KBM-7 (cell line): ENCODE measurements at regions not wholly inside any gene's neighbourhood (a gene's known extent, or its start where the extent isn't known, plus 50 kb on each side); places are given as distances from the start of the nearest gene placed in this dataset.
"Not testable (repeated sequence)": the region's sequence is repeated elsewhere in the genome, so short reads cannot be mapped to it uniquely, and the experiment has no call there.

Experiments used
- DNase-seq: peaks from one replicate; pipeline ENCODE4 v3.0.0-alpha.2; 2015
- in situ Hi-C: fragments of 300-500 bp; cut with MboI; formaldehyde crosslinking; loops from 2 replicates; pipeline ENCODE4 v1.14.3; 2020; ENCODE audit warnings: low sequenced_read_pairs, low pct_unique_long_range_greater_than_20kb, mixed read lengths

DNA sequence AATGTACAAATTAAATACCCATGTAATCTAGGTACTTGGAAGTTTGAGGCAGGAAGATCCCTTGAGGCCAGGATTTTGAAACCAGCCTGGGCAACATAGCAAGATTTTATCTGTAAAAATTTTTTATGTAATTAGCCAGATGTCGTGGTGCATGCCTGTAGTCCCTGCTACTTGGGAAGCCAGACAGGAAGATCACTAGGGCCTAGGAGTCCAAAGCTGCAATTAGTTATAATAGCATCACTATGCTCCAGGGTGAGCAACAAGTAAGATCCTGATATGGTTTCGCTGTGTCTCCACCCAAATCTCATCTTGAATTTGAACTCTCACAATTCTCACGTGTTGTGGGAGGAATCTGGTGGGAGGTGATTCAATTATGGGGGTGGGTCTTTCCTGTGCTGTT is 535.8 kb downstream of the TENT5A start:
- in situ Hi-C loops: no loop called here
- no peak for DNase-seq

DNA sequence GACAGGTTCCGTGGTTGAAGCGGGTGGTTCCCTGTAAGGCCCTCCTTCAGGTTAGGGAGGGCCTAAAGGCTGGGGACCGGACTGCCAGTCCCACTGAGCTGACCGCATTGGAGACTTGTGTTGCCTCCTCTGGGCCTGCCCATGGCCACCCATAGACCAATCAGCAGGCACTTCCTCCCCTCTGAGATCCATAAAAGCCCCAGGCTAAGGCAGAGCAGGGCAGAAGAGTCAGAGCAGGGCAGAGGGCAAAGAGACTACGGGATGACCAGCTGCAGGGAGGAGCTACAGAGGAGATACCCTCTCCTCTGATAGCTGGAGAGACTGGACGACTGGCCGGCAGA is 537.4 kb downstream of the TENT5A start:
- in situ Hi-C loops: no loop called here

DNA sequence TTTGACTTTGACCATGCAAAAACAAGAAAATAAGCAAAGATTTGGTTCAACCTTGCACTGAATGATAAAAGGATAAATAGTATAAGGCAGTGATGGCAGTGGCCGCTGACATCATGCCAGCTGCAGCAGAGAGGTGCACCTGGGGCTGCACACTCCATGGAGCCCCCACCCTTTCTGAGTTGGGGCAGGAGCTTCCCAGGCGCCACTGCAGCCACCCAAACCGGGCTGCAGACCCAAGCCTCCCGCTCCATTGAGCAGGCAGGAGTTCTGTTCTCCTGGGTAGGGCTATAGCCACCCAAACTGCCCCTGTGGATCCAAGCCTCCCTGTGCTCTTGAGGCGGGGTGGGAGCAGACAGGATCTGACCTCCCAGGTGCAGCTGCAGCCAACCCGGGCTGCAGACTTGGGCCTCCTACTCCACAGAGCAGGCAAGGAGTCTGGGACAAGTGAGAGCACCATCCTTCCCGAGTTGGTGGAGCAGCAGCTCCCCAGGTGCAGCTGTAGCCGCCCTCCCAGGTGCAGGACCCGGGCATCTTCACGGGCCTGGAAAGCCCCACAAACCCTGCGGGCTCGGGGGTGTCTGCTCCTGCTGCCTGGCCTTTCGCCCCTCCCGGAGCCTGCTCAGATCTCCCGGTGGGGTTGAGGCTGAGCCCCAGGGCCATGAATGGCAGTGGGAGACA is 537.9 kb downstream of the TENT5A start:
- in situ Hi-C loops: no loop called here
- DNase-seq: no peak

More for the DNA sequence above, 537.4 kb downstream of the TENT5A start:
- DNase-seq: no peak

DNA sequence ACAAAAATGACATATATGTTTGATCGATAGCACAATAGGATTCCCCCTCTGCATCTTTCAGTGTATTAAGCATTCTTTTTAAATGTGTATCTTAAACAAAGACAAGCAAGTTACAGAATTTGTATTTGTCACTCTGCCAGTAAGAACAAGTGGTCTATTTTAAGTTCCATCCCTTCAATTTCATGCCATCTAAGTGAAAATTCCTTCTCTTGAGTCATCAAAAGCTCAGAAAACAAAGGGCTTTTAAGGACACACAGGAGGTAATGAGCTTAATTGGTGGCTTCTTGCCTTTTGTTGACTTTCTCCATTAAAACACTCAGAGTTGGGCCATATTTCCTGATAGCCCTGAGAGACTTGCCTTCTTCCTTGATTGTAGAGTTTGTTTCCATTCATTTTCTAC is 547.8 kb downstream of the TENT5A start:
- no peak for DNase-seq
- in situ Hi-C loops: no loop called here

DNA sequence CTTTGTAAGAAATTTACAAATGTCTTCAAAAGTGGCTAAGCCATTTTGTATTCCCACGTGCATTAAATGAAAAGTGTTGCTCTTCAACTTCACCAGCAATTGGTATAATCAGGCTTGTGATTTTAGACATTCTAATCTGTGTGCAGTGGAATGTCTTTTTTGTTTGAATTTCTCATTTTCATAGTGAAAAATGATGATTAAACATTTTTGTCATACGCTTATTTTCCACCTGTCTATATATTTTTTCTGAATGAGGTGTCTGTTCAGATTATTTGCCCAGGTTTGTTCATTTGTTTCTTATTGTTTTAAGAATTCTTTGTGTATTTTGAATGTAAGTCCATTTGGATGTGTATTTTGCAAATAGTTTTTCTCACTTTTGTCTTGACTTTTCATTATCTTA is 558.1 kb downstream of the TENT5A start:
- in situ Hi-C loops: no loop called here
- no peak for DNase-seq

DNA sequence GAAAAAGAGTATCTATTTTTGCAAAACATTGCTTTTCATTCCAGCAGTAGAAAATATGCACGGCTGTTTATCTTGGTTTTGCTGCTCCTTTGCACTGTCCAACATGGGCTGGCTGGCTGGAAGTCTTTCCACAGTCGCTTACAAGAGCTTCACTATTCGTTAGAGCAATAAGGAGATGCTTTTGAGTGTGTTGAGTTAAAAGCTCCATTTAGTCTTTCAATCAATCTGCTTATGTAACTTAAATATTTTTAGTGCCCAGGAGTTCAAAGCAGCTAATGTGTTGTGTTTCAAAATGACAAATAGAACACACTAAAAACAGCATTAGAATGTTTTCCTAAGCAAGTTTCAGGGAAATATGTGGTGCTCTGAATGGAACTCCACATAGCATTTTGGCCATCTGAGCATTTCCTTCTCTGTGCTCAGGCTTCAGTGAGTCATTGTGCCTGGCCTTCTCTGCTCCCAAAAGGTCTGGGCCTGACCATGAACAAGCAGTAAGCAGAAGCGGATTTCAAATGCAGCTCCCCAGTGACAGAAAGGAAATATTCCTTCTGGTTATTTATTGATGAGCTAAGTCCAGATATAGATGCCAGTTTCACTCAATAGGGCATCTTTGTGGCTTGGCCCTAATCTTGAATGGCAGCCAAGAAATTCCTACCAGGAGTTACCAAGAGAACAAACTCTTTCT is 580.3 kb downstream of the TENT5A start:
- no peak for DNase-seq
- in situ Hi-C loops: no loop called here

DNA sequence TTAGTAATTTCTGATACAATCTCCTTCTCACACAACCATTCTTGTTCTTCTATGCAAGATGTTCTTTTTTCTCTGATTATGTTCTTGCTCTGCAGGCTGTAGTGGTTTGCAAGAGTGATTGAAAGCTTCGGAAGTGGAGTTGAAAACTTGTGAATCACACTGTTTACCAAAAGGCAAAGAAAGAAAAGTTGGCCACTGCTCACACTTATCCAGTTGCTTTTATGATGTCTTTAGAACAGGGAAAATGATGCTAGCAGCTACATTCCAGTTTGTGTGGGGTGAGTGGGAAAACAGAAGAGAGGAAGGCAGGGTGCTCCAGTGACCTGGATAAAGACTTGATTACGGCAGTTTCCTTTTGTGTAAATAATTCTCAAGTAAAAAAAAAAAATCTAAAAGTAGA is 583.3 kb downstream of the TENT5A start:
- in situ Hi-C loops: no loop called here
- DNase-seq: no peak

DNA sequence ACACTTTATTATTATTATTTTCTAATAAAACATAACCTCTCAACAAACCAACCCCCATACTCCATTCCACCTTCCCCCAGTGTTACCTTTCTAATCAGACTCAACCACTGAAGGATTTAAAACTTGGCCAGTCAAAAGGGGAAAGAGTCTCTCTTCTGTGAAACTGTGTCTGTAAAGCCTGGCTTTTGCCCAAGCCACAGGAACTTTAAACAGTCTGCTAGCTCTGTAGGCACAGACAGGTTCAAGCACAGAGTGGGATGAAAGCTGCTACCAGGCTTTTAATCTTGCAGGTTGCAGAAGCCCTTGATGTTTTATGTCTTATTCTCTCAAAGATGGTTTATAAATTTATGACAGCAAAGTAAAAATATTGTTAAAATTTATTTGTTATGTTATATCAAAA is 585.7 kb downstream of the TENT5A start:
- in situ Hi-C loops: no loop called here
- no peak for DNase-seq

DNA sequence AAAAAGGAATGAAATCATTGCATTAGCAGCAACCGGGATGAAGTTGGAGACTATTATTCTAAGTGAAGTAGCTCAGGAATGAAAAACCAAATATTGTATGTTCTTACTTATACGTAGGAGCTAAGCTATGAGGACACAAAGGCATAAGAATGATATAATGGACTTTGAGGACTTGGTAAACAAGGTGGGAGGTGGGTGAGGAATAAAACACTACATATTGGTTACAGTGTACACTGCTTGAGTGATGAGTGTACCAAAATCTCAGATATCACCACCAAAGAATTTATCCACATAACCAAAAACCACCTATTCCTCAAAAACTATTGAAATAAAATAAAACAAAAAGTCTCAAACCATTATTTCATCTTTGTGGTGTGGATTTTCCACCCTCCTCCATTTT is 593.5 kb downstream of the TENT5A start:
- in situ Hi-C loops: no loop called here
- DNase-seq: no peak

DNA sequence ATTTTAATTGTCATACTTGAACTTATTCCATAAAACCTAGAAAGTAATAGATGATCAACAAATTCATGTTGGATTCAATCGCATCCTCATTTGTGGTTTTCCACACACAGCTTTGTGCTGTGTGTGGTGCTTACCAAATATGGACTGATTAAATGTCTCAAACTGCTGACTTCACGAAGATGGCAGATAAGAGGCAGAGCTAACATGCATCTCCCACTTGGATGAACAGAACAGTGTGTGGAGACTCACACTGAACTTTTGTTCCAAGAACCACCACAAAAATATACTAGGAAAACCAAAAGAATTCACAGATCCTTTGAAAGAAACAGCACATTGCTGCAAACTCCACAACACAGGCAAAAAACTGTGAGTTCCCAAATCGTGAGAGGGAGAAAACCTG is 603.7 kb downstream of the TENT5A start:
- no peak for DNase-seq
- in situ Hi-C loops: no loop called here

DNA sequence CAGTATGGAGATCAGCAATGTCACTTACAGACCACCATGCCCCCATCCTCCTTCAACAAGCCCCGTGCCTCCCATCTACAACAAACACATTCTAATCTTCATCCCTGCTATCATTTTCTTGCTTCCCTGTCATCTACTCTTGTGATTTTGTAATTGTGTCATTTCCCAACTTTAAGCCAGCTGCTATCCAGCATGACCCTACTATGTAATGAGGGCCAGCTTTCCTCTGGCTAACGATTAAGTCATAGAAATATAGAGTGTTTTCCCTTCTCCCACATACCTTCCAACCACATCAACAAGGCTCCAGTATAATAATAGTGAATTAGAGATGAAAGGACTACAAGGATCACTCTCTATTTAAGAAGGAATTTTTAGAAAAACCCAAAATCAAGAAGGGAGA is 607.0 kb downstream of the TENT5A start:
- in situ Hi-C loops: no loop called here
- DNase-seq: no peak

DNA sequence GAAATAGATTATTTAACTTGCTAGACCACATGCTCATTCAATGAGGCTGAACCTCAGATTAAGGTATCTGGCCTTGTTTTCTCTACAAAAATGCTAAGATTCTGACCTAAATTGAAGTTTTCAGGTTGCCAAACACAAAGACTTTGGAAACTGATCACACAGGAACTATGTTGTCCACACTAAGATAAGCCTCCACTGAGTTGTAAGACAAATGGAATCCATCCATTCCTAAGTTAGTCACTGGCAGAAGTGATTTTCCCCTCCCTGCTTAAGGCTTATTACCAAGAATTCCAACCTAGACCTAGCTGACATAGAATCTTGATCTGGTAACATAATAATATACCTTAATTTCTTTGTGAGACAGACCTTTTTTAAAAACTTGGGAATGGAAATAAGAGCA is 608.1 kb downstream of the TENT5A start:
- DNase-seq: no peak
- in situ Hi-C loops: no loop called here

DNA sequence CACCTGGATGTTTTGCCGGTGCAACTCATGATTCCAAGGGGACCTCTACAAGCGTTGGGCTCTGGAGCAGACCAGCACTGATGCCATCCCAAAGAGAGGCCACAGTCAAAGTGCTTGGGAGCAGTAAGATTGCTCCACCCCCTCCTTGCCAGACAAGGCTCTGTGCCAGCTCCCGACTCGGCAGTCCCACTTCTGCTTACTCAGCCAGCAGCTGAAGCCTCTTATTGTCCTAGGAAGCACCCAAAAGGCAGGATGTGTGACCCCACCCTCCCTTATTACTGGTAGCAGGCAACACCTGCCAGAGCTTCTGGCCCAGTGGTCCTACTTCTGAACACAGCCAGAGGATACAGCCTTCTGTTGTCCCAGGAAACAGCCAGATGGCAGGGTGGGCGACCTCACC is 614.2 kb downstream of the TENT5A start:
- in situ Hi-C loops: no loop called here
- no peak for DNase-seq

DNA sequence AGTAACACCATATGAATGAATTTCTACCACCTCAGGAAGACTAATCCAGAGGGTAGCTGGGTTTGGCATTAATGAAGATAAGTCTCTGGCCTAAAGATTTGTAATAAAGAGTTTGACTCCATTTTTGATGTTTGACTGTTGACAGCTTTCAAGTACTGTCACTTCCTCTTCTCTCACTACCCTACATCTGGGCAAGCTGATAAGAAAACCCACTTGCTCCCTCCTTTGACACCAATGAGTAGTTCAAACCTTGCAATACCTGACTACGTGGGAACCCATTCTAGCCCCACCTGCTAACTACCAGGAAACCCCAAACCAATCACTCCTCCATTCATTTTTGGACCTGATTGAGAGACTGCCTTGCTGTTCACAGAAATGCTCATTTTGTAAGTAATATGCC is 621.5 kb downstream of the TENT5A start:
- in situ Hi-C loops: no loop called here
- peak; percentile 83 for DNase-seq

DNA sequence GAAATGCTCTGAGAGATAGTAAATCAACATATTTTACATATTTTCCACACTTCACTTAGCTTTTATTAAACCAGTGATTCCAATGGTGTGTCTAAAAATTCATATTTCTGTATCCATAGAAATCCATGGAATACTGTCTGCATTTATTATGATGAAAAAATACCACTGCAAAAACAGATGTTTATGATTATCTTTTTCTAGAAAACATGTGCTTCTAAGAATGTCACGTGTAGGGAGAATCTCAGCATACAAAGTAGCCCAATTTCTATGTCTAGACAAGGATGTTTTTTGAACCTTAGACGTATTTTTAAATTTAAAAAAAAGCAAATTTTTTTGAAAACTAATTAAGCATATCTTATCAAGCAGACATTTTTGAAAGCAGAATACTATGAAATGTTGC is 622.4 kb downstream of the TENT5A start:
- in situ Hi-C loops: no loop called here
- no peak for DNase-seq

DNA sequence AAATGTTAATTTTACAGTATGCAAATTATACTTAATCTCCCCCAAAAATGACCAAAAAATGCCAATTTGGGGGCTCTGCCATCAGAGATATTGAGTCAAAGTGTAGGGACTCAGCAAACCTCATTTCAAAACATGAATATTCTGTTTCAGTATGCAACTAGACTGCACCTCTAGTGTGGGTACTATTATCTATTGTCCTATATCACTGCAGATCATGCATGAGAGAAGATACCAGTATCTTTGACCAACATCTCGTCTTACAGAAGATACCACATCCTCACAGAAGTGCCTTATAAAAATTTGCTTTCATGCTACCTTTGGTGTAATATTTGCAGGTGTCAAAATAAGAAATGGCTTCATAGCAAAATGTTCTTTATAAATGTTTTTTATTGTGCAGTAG is 623.8 kb downstream of the TENT5A start:
- in situ Hi-C loops: no loop called here

DNA sequence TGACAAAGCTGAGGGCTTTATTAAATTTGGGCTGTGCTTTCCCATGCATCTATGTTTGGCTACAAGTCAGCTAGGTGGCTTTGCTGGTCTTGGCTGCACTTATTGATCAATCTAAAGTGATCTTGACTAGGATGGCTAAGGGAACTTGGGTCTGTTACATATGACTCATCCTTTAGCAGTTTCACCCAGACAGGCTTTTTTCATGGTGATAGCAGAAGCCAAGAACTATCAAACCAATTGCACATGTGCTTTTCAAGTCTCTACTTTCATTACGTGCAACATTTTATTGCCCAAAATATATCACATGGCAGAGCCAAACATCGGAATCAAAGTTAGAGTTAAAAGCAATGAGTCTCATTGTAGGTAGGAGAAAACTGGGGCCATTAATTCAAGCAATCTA is 626.3 kb downstream of the TENT5A start:
- in situ Hi-C loops: no loop called here
- DNase-seq: no peak

More for the DNA sequence above, 623.8 kb downstream of the TENT5A start:
- DNase-seq: no peak

DNA sequence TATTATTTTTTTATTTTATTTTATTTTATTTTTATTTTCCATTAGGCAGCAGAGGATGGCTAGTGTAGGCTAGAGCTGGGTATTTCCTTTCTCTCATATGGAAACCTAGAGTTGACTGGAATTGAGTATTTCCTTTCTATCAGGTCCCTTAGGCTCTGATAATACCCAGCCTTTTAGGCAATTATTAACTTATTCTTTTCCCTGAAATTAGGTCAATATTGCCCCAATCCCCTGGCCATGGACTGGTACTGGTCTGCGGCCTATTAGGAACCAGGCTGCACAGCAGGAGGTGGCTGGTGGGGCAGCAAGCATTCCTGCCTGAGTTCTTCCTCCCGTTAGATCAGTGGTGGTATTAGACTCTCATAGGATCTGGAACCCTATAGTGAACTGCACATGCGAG is 632.2 kb downstream of the TENT5A start:
- in situ Hi-C loops: no loop called here
- DNase-seq: no peak

DNA sequence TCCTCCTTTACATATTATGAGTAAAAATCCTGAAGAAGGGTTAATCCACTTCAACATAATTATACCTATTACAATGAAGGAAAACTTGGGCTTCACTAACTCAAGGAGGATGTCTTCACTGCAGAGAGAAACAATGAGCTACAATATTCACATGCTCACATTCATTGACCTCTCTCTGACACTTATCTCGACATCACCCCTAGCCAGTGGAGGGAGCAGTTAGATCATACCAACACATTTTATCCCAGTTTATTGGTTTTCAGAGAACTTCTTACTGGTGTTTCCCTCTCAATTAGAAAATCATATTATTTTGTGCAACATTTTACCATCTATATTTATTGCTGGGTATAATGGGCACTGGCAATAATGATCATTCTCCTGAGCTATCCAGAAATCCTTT is 646.5 kb downstream of the TENT5A start:
- in situ Hi-C loops: no loop called here
- peak; percentile 2 for DNase-seq

DNA sequence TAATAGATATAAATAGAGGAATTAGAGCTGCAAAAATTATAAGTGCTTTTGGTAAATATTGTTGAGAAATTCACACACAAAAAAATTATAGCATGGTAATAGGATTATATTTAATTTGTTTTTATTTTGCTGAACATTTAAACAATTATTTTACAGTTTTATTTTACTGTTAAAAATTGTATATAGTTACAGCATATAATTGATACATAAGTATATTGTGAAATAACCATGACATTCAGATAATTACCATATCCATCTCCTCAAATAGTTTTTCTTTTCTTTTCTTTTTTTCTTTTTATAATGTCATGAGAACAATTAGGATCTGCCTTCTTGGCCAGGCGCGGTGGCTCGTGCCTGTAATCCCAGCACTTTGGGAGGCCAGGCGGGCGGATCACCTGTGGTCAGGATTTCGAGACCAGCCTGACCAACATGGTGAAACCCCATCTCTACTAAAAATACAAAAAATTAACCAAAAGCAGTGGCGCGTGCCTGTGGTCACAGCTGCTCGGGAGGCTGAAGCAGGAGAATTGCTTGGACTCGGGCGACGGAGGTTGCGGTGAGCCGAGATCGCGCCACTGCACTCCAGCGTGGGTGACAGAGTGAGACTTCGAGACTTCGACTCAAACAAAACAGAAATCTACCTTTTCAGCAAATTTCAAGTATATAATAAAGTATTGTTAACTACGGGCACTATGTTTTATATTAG is 654.2 kb downstream of the TENT5A start:
- no peak for DNase-seq
- in situ Hi-C loops: no loop called here

DNA sequence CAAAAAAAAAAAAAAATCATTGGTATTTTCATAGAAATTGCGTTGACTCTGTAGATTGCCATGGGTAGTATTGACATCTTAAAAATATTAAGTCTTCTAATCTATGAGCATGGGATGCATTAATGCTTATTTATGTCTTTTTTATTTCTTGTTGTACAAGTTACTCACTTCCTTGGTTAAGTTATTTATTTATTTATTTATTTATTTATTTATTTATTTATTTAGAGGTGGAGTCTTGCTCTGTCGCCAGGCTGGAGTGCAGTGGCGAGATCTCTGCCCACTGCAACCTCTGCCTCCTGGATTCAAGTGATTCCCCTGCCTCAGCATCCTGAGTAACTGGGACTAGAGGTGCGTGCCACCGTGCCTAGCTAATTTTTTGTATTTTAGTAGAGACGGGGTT is 656.0 kb downstream of the TENT5A start:
- DNase-seq, in situ Hi-C loops: not testable (repeated sequence)
